ENCODE measurements at regions not wholly inside any gene's neighbourhood (a gene's known extent, or its start where the extent isn't known, plus 50 kb on each side); places are given as distances from the start of the nearest gene placed in this dataset.
"Not testable (repeated sequence)": the region's sequence is repeated elsewhere in the genome, so short reads cannot be mapped to it uniquely, and the experiment has no call there.

GRCh38 chr9:30103647-30104394 lies 2280.6 kb upstream of the ACO1 start:
- DNase-seq: no peak

- DNase-seq: not testable (repeated sequence)
Measured at GRCh38 chr9:30107134-30107533, 2277.3 kb upstream of the ACO1 start.

GRCh38 chr9:30116673-30117217 lies 2267.7 kb upstream of the ACO1 start:
- DNase-seq: no peak

- DNase-seq: no peak
Measured at GRCh38 chr9:30120666-30121065, 2263.8 kb upstream of the ACO1 start.

- no peak for DNase-seq
Measured at GRCh38 chr9:30121611-30122010, 2262.8 kb upstream of the ACO1 start.

- no peak for DNase-seq
Measured at GRCh38 chr9:30125881-30126280, 2258.6 kb upstream of the ACO1 start.

GRCh38 chr9:30127371-30127770 lies 2257.1 kb upstream of the ACO1 start:
- no peak for DNase-seq

- no peak for DNase-seq
Measured at GRCh38 chr9:30140407-30140806, 2244.0 kb upstream of the ACO1 start.

GRCh38 chr9:30160570-30160969 lies 2223.9 kb upstream of the ACO1 start:
- no peak for DNase-seq

GRCh38 chr9:30172206-30172605 lies 2212.2 kb upstream of the ACO1 start:
- no peak for DNase-seq

GRCh38 chr9:30178610-30179009 lies 2205.8 kb upstream of the ACO1 start:
- DNase-seq: no peak

- no peak for DNase-seq
Measured at GRCh38 chr9:30193421-30193820, 2191.0 kb upstream of the ACO1 start.

GRCh38 chr9:30196941-30197340 lies 2187.5 kb upstream of the ACO1 start:
- no peak for DNase-seq

- no peak for DNase-seq
Measured at GRCh38 chr9:30197453-30197852, 2187.0 kb upstream of the ACO1 start.

- peak; percentile 47 for DNase-seq
Measured at GRCh38 chr9:30197954-30198353, 2186.5 kb upstream of the ACO1 start.

GRCh38 chr9:30198463-30199309 lies 2185.8 kb upstream of the ACO1 start:
- no peak for DNase-seq

- DNase-seq: no peak
Measured at GRCh38 chr9:30201024-30201423, 2183.4 kb upstream of the ACO1 start.

- no peak for DNase-seq
Measured at GRCh38 chr9:30235068-30235467, 2149.4 kb upstream of the ACO1 start.

- no peak for DNase-seq
Measured at GRCh38 chr9:30235564-30235963, 2148.9 kb upstream of the ACO1 start.

GRCh38 chr9:30239878-30240277 lies 2144.6 kb upstream of the ACO1 start:
- no peak for DNase-seq

GRCh38 chr9:30243467-30243866 lies 2141.0 kb upstream of the ACO1 start:
- DNase-seq: no peak

GRCh38 chr9:30244877-30245276 lies 2139.6 kb upstream of the ACO1 start:
- DNase-seq: no peak

- no peak for DNase-seq
Measured at GRCh38 chr9:30250872-30251271, 2133.6 kb upstream of the ACO1 start.

- no peak for DNase-seq
Measured at GRCh38 chr9:30258094-30258493, 2126.3 kb upstream of the ACO1 start.

All from COR-L47 (cell line).